GM13976 (cell line): ENCODE measurements at regions not wholly inside any gene's neighbourhood (a gene's known extent, or its start where the extent isn't known, plus 50 kb on each side); places are given as distances from the start of the nearest gene placed in this dataset.

Experiments used
- DNase-seq: peaks from one replicate; pipeline ENCODE4 v3.0.0; 2012; ENCODE audit warnings: low spot score
- CTCF ChIP-seq: IDR thresholded peaks from 2 replicates; pipeline ENCODE4 v1.5.1; 2012; ENCODE audit warnings: borderline replicate concordance, mild to moderate bottlenecking; ENCODE audit not compliant: insufficient read depth; ENCODE audit errors: extremely low read depth, missing control alignments, control extremely low read depth
- in situ Hi-C: fragments of 300-500 bp; cut with MboI; formaldehyde crosslinking; loops from one replicate; pipeline ENCODE4 v1.12.0; 2022; ENCODE audit warnings: low sequenced_read_pairs, mixed read lengths, inconsistent platforms; ENCODE audit not compliant: unreplicated experiment

- in situ Hi-C loops = no loop called here
- no peak for TF ChIP-seq CTCF
- no peak for DNase-seq
These were observed 185.2 kb upstream of the RGMA start for GRCh38 chr15:93274257-93274656.

GRCh38 chr15:93271871-93272270 is 182.9 kb upstream of the RGMA start:
- in situ Hi-C loops = no loop called here
- no peak for TF ChIP-seq CTCF
- no peak for DNase-seq

GRCh38 chr15:93270937-93271467 is 182.0 kb upstream of the RGMA start:
- no peak for TF ChIP-seq CTCF
- in situ Hi-C loops = no loop called here
- DNase-seq = no peak

- TF ChIP-seq CTCF = no peak
- DNase-seq = no peak
- in situ Hi-C loops = no loop called here
These were observed 179.1 kb upstream of the RGMA start for GRCh38 chr15:93268066-93268465.

- in situ Hi-C loops = no loop called here
- no peak for DNase-seq
- no peak for TF ChIP-seq CTCF
These were observed 177.3 kb upstream of the RGMA start for GRCh38 chr15:93266291-93266690.

- in situ Hi-C loops = no loop called here
- no peak for TF ChIP-seq CTCF
- no peak for DNase-seq
These were observed 176.1 kb upstream of the RGMA start for GRCh38 chr15:93265111-93265556.

GRCh38 chr15:93261845-93262244 is 172.8 kb upstream of the RGMA start:
- TF ChIP-seq CTCF = no peak
- no peak for DNase-seq
- in situ Hi-C loops = no loop called here
